ENCODE measurements at regions not wholly inside any gene's neighbourhood (a gene's known extent, or its start where the extent isn't known, plus 50 kb on each side); places are given as distances from the start of the nearest gene placed in this dataset.

DNA sequence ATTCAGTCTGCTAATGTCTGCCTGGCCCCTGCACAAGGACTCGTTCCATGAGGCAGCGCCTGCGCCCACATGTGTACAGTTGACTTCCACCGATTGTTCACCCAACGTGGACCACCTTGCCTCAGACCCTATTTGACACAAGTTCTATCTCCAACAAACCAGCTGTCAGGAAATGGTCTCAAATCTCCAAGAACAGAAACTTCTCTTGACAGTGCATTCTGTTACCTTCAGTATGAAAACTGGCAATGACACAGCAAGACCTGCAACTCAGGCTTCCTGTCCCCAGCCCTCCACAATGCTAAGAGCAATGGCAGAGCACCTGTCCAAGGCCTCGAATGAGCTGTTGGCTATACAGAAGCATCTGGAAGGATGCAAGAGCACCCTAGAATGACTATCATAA lies 102.3 kb upstream of the CLDN14 start:
- intact Hi-C loops (cut with DNase I): no loop called here

DNA sequence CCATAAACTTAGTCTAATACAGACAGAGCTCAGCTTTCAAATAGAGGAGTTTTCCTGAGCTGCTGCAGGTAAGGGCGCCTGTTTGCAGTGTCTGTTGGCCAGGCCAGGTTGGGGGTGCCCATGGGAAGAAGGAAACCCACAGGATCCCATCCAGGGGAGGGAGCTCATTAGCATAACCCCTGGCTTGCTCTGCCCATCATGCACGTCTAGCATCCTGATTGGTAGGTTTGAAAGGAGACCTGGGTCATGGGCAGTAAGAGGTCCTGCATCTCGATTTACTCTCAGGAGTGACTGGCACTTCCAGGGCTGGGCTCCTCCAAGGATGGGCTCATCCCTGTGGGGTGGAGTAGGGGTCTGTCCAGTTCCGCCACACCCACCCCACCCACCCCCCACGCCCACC lies 103.7 kb upstream of the CLDN14 start:
- TF ChIP-seq, protein P1, sequence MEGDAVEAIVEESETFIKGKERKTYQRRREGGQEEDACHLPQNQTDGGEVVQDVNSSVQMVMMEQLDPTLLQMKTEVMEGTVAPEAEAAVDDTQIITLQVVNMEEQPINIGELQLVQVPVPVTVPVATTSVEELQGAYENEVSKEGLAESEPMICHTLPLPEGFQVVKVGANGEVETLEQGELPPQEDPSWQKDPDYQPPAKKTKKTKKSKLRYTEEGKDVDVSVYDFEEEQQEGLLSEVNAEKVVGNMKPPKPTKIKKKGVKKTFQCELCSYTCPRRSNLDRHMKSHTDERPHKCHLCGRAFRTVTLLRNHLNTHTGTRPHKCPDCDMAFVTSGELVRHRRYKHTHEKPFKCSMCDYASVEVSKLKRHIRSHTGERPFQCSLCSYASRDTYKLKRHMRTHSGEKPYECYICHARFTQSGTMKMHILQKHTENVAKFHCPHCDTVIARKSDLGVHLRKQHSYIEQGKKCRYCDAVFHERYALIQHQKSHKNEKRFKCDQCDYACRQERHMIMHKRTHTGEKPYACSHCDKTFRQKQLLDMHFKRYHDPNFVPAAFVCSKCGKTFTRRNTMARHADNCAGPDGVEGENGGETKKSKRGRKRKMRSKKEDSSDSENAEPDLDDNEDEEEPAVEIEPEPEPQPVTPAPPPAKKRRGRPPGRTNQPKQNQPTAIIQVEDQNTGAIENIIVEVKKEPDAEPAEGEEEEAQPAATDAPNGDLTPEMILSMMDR (IDR thresholded peaks at IDR 0.05): no peak
- TF ChIP-seq POLR2A (IDR thresholded peaks at IDR 0.05) (no peak), POLR2AphosphoS5 (IDR thresholded peaks at IDR 0.05) (no peak)
- no peaks in the 10 kb centered on the region for H3K4me1 ChIP-seq (replicated peaks)
- WGBS: 61% methylated on average over 4 of the region's 5 CpGs
- no peaks in the 10 kb centered on the region for H3K9me3 ChIP-seq
- no peak overlapping the region for H3K27ac ChIP-seq
- no peak for DNase-seq (ENCODE audit: low spot score)
- no peaks in the 10 kb centered on the region for H3K36me3 ChIP-seq
- intact Hi-C loops (cut with DNase I): no loop called here
- no peaks in the 10 kb centered on the region for H3K27me3 ChIP-seq (replicated peaks; ENCODE audit: insufficient read depth)
- H3K4me3 ChIP-seq: no peak overlapping the region

More for the DNA sequence above, 102.3 kb upstream of the CLDN14 start:
- H3K36me3 ChIP-seq: no peaks in the 10 kb centered on the region
- no peaks in the 10 kb centered on the region for H3K4me1 ChIP-seq (replicated peaks)
- TF ChIP-seq POLR2A (IDR thresholded peaks at IDR 0.05): no peak
- WGBS: 91% methylated on average over 6 of the region's 6 CpGs
- DNase-seq (ENCODE audit: low spot score): no peak
- H3K27ac ChIP-seq: no peak overlapping the region
- no peaks in the 10 kb centered on the region for H3K27me3 ChIP-seq (replicated peaks; ENCODE audit: insufficient read depth)
- no peaks in the 10 kb centered on the region for H3K9me3 ChIP-seq
- no peak overlapping the region for H3K4me3 ChIP-seq

DNA sequence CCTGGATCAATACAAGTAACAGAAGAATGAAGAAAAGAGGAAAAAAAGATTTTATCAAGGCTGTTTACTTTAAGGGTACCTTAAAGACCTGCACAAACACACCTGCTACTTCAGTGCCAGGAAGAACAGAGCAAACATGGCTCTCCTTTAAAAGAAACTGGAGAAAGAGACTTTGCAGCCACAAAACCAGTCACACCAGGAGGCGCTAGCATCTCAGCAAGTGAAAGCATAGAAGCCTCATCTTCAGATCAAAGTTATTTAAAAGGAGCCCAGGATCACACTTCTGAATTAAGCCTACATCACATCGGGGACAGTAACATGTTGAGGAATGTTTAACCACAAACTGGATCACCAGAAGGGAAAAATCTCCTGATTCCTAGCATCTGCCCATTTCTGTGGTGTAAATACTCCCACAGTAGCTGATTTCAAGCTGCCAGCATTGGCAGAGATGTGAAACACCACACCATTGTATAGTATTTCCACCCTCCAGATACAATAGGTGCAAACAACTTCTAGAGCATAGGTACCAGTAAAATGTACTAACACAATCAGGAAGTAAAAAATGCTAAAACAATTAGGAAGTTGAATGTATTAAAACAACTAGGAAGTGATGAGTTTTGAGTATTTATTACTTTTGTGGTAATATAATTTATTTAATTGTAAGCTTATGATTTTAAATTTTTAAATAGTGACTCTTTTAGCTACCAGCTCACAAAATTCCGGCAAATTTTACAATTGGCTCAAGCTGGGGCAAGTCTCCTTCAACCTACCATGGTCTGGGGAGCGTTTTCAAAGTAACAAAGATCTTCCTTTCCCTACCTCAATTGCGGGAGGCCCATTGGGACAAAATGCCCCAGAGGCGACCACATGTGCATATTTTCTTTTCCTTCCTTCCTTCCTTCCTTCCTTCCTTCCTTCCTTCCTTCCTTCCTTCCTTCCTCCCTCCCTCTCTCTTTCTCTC lies 105.3 kb upstream of the CLDN14 start:
- Histone ChIP-seq H3K27me3 (replicated peaks; ENCODE audit: insufficient read depth) (no peaks in the 10 kb centered on the region), H3K36me3 (no peaks in the 10 kb centered on the region), H3K4me3 (no peak overlapping the region), H3K27ac (no peak overlapping the region), H3K4me1 (replicated peaks) (no peaks in the 10 kb centered on the region), H3K9me3 (no peaks in the 10 kb centered on the region)
- intact Hi-C loops (cut with DNase I): no loop called here
- TF ChIP-seq POLR2A (IDR thresholded peaks at IDR 0.05) (no peak), POLR2AphosphoS5 (IDR thresholded peaks at IDR 0.05) (peak; percentile 21)
- TF ChIP-seq, protein P1 (IDR thresholded peaks at IDR 0.05): peak in 2 of 4 experiments; percentile 35 to 56
- DNase-seq (ENCODE audit: low spot score): peak; percentile 21
- 77% methylated on average over 6 of the region's 6 CpGs for WGBS

DNA sequence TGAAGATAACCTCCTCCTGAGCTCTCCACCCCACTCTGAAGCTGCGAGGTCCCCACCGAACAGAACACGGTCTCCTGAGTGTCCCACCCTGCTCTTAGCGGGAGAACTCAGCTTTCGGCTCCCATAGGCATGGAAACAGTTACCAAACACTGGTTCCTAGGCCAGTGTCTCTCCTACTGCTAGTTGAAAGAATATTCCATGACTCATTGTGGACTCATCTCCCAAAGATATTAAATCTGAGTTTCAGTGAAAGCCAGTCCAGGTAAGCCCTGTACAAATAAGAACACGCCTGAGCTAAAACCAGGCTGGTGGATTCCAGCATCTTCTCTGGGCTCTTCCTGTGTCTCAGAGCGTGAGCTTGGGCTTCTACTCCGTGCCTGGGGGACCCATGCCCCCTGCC lies 107.5 kb upstream of the CLDN14 start:
- TF ChIP-seq POLR2A (IDR thresholded peaks at IDR 0.05) (no peak), POLR2AphosphoS5 (IDR thresholded peaks at IDR 0.05) (no peak)
- TF ChIP-seq, protein P1 (IDR thresholded peaks at IDR 0.05): no peak
- no peaks in the 10 kb centered on the region for H3K36me3 ChIP-seq
- H3K9me3 ChIP-seq: no peaks in the 10 kb centered on the region
- 74% methylated on average over 8 of the region's 8 CpGs for WGBS
- H3K27ac ChIP-seq: no peak overlapping the region
- intact Hi-C loops (cut with DNase I): no loop called here
- no peaks in the 10 kb centered on the region for H3K27me3 ChIP-seq (replicated peaks; ENCODE audit: insufficient read depth)
- H3K4me1 ChIP-seq (replicated peaks): no peaks in the 10 kb centered on the region
- H3K4me3 ChIP-seq: no peak overlapping the region
- no peak for DNase-seq (ENCODE audit: low spot score)

DNA sequence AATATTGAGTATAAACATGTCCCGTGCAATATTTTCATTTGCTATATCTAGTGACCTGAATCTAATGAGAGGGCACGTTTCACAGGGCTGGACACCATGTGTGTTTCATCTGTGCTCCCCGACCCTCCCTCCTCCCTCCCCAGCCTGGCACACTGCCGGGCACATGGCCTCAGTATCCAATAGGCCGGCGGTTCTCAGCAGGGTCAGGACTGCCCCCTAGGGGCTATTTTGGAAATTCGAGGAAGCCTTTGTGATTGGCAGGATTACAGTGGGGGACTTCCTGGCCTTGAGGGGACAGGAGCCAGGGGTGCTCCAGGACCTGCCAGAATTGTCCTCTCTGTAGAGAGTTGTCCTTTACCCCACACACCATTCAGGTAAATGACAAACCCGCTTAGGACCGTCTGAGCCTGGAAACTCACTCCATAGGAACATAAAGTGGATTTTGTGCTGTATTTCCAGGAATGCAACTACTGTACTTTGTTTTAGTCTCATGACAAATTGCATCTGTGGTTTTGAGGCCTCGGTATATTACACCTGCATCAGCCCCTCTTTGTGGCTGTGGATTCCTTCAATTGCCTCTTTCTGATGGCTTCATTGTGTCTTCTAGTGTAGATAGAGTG lies 109.5 kb upstream of the SIM2 start:
- WGBS: 52% methylated on average over 10 of the region's 10 CpGs
- TF ChIP-seq POLR2A (IDR thresholded peaks at IDR 0.05): no peak
- TF ChIP-seq, protein P1 (IDR thresholded peaks at IDR 0.05): peak in 3 of 4 experiments; percentile 29 to 39 (median 38)
- H3K9me3 ChIP-seq: no peaks in the 10 kb centered on the region
- no peaks in the 10 kb centered on the region for H3K36me3 ChIP-seq
- no peak overlapping the region for H3K4me3 ChIP-seq
- no peak for DNase-seq (ENCODE audit: low spot score)
- intact Hi-C loops (cut with DNase I): no loop called here
- no peaks in the 10 kb centered on the region for H3K27me3 ChIP-seq (replicated peaks; ENCODE audit: insufficient read depth)
- H3K27ac ChIP-seq: no peak overlapping the region
- no peaks in the 10 kb centered on the region for H3K4me1 ChIP-seq (replicated peaks)

All from prostate gland (tissue), 2 donors.